Left lung (tissue), 4 donors: ENCODE measurements at regions not wholly inside any gene's neighbourhood (a gene's known extent, or its start where the extent isn't known, plus 50 kb on each side); places are given as distances from the start of the nearest gene placed in this dataset.

Source experiments
- ATAC-seq: fragments of 200-7000 bp; cut with Tn5 transposase; one replicate; pipeline ENCODE4 v1.9.1; 2020; ENCODE audit warnings: moderate library complexity
- DNase-seq, 4 donors: peaks; one replicate each; pipeline ENCODE4 v3.0.0-alpha.2; 2013 to 2020
- H3K27ac ChIP-seq, 2 donors: fragments of 200-600 bp; sonication (generic) in 1 of 2; one replicate each; pipeline versions ENCODE4 v1.5.0 to v1.8.0; 2020 to 2021
- H3K27me3 ChIP-seq, 2 donors: fragments of 200-600 bp; sonication (generic) in 1 of 2; one replicate each; pipeline versions ENCODE4 v1.5.0 to v1.8.0; 2020 to 2021
- H3K36me3 ChIP-seq, 2 donors: fragments of 200-600 bp; sonication (generic) in 1 of 2; one replicate each; pipeline versions ENCODE4 v1.5.0 to v1.8.0; 2020 to 2021
- H3K4me1 ChIP-seq, 2 donors: fragments of 200-600 bp; one replicate each; pipeline ENCODE4 v1.8.0; 2021
- H3K4me3 ChIP-seq, 2 donors: fragments of 200-600 bp; sonication (generic) in 1 of 2; one replicate each; pipeline versions ENCODE4 v1.5.0 to v1.8.0; 2020 to 2021; ENCODE audit warnings: mild to moderate bottlenecking in 1 of 2
- H3K9me3 ChIP-seq, 2 donors: fragments of 200-600 bp; sonication (generic) in 1 of 2; one replicate each; pipeline versions ENCODE4 v1.5.0 to v1.8.0; 2020 to 2021
- intact Hi-C, 2 donors: fragments of 100-400 bp; cut with DNase I; formaldehyde crosslinking; loops; one replicate each; pipeline versions ENCODE4 v1.11.2 to v1.14.2; 2022
- TF ChIP-seq, protein P1 (sequence below), 2 donors: fragments of 200-600 bp; sonication (generic) in 1 of 2; IDR thresholded peaks; one replicate each; pipeline versions ENCODE4 v1.5.0 to v1.8.0; 2021; ENCODE audit warnings: antibody characterized with exemption in 2 of 2
- donor health status: DM: no; HTN: yes; CAD: no.
- donor health status: DM: no; HTN: no; CAD: no.

DNA sequence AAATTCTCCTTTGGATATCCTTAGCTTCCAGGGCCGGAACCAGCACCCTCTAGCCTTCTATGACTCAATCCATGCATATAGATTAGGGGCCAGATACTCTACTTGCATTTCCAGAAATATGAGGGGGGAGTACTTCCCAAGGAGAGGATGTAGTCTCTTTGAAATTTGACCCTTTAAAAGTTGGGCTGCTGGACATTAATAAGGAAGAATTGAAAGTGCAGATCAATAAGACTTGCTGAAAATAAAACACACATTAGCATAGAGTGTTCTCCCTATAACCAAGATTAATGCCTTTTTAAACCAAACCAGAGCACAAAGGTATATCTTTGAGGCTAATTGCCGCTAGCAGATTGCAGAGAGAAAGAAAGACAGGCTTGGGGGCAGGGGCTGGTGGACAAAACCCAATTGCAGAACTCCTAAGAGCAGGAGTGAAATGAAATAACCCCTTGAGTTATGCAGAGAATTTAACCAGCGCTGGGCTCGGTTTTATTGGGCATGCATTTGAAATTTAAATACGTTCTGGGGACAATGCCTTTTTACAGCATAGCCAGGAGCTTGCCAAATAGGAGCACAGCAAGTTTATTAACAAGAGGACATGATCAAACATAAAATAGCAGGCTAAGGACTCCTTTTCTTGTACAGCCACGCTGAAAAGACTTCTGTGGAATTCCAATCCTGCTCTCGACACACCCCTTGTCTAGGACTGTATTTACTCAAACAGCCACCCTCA lies 108.2 kb upstream of the SALL4 start:
- Histone ChIP-seq H3K4me1 (peaks cover 0 to 5% of the 10 kb centered on the region in 2 donors), H3K4me3 (no peak overlapping the region), H3K36me3 (no peaks in the 10 kb centered on the region), H3K9me3 (no peaks in the 10 kb centered on the region), H3K27me3 (no peaks in the 10 kb centered on the region), H3K27ac (peak overlapping the region; percentile 48 to 54)
- TF ChIP-seq, protein P1, sequence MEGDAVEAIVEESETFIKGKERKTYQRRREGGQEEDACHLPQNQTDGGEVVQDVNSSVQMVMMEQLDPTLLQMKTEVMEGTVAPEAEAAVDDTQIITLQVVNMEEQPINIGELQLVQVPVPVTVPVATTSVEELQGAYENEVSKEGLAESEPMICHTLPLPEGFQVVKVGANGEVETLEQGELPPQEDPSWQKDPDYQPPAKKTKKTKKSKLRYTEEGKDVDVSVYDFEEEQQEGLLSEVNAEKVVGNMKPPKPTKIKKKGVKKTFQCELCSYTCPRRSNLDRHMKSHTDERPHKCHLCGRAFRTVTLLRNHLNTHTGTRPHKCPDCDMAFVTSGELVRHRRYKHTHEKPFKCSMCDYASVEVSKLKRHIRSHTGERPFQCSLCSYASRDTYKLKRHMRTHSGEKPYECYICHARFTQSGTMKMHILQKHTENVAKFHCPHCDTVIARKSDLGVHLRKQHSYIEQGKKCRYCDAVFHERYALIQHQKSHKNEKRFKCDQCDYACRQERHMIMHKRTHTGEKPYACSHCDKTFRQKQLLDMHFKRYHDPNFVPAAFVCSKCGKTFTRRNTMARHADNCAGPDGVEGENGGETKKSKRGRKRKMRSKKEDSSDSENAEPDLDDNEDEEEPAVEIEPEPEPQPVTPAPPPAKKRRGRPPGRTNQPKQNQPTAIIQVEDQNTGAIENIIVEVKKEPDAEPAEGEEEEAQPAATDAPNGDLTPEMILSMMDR (IDR thresholded peaks at IDR 0.05): no peak
- ATAC-seq (peak; percentile 97), DNase-seq (peak in 1 of 4 donors; percentile 28)
- intact Hi-C loops: no loop called here

- Histone ChIP-seq H3K27ac (no peak overlapping the region), H3K9me3 (no peaks in the 10 kb centered on the region), H3K27me3 (no peaks in the 10 kb centered on the region), H3K4me3 (no peak overlapping the region), H3K4me1 (peaks cover 0 to 5% of the 10 kb centered on the region in 2 donors), H3K36me3 (no peaks in the 10 kb centered on the region)
- intact Hi-C loops: no loop called here
- TF ChIP-seq, protein P1 (IDR thresholded peaks at IDR 0.05): no peak
- DNase-seq: no peak
- ATAC-seq: no peak
Observed at GRCh38 chr20:51906679-51907078, 104.4 kb upstream of the SALL4 start.

DNA sequence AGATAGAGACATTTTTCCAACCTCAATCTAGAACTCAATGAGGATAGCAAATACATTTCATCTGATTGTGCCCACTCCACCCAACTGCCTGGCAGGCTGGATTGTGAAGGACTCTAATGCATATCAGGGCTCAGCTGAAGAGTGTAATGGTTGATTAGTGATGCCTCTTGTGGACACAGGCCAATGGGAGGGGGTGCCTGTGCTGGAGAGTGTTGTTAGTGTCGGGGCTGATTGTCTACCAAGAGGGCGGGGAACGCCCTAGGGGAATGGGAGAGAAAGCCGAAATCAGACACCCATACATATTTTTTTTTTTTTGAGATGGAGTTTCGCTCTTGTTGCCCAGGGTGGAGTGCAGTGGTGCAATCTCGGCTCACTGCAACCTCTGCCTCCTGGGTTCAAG lies 103.7 kb upstream of the SALL4 start:
- Histone ChIP-seq H3K9me3 (no peaks in the 10 kb centered on the region), H3K4me3 (no peak overlapping the region), H3K36me3 (no peaks in the 10 kb centered on the region), H3K4me1 (peaks cover 0 to 5% of the 10 kb centered on the region in 2 donors), H3K27ac (no peak overlapping the region), H3K27me3 (no peaks in the 10 kb centered on the region)
- intact Hi-C loops: no loop called here
- TF ChIP-seq, protein P1 (IDR thresholded peaks at IDR 0.05): no peak
- ATAC-seq (no peak), DNase-seq (no peak)

GRCh38 chr20:51902933-51903332 lies 100.6 kb upstream of the SALL4 start:
- Histone ChIP-seq H3K27me3 (no peaks in the 10 kb centered on the region), H3K4me3 (no peak overlapping the region), H3K36me3 (no peaks in the 10 kb centered on the region), H3K4me1 (no peaks in the 10 kb centered on the region), H3K9me3 (no peaks in the 10 kb centered on the region), H3K27ac (no peak overlapping the region)
- ATAC-seq (no peak), DNase-seq (no peak)
- TF ChIP-seq, protein P1 (IDR thresholded peaks at IDR 0.05): no peak
- intact Hi-C loops: no loop called here

DNA sequence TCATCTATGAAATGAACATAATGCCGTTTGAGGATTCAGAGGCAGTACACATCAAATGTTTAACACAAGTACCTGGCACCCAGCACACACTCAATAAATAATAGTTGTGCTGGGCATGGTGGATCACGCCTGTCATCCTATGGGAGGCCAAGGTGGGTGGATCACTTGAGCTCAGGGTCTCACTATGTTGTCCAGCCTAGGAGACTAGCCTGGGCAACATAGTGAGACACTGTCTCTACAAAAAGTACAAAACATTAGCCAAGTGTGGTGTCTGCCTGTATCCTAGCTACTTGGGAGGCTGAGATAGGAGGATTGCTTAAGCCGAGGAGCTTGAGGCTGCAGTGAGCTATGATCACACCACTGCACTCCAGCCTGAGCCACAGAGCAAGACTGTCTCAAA lies 98.1 kb upstream of the SALL4 start:
- Histone ChIP-seq H3K4me3 (no peak overlapping the region), H3K4me1 (no peaks in the 10 kb centered on the region), H3K27ac (no peak overlapping the region), H3K9me3 (no peaks in the 10 kb centered on the region), H3K27me3 (no peaks in the 10 kb centered on the region), H3K36me3 (no peaks in the 10 kb centered on the region)
- ATAC-seq (no peak), DNase-seq (no peak)
- intact Hi-C loops: no loop called here
- TF ChIP-seq, protein P1 (IDR thresholded peaks at IDR 0.05): no peak
